HL-60 (cell line): ENCODE measurements at regions not wholly inside any gene's neighbourhood (a gene's known extent, or its start where the extent isn't known, plus 50 kb on each side); places are given as distances from the start of the nearest gene placed in this dataset.

Experiments
- DNase-seq, 2 experiments: peaks; one replicate each; pipeline ENCODE4 v3.0.0-alpha.2; 2010 to 2020; ENCODE audit warnings: low read depth in 1 of 2, low spot score in 1 of 2
- H3K27ac ChIP-seq: fragments of 250-450 bp; sonication (Bioruptor Pico); replicated peaks from 2 replicates; pipeline ENCODE4 v1.5.1; 2020; ENCODE audit warnings: mild to moderate bottlenecking, moderate library complexity
- H3K27me3 ChIP-seq: fragments of 250-450 bp; sonication (Bioruptor Pico); 2 replicates; pipeline ENCODE4 v1.5.1; 2021; ENCODE audit warnings: mild to moderate bottlenecking, moderate library complexity; ENCODE audit not compliant: insufficient read depth, poor library complexity, severe bottlenecking
- H3K4me3 ChIP-seq: replicated peaks from 2 replicates; pipeline ENCODE4 v1.5.1; 2011; ENCODE audit warnings: mild to moderate bottlenecking, control low read depth, low read length; ENCODE audit not compliant: insufficient read depth
- CTCF ChIP-seq: IDR thresholded peaks from one replicate; pipeline ENCODE4 v1.5.1; 2011; ENCODE audit warnings: low read length, control low read depth, inconsistent platforms; ENCODE audit not compliant: insufficient read depth
- GABPA ChIP-seq: IDR thresholded peaks from 2 replicates; pipeline ENCODE4 v1.6.1; 2012; ENCODE audit warnings: low read depth
- POLR2AphosphoS5 ChIP-seq: IDR thresholded peaks from 2 replicates; pipeline ENCODE4 v1.6.1; 2012; ENCODE audit warnings: low read depth
- REST ChIP-seq: IDR thresholded peaks from 2 replicates; pipeline ENCODE4 v1.6.1; 2012; ENCODE audit warnings: low read depth; ENCODE audit not compliant: insufficient replicate concordance
- SPI1 ChIP-seq: IDR thresholded peaks from 2 replicates; pipeline ENCODE4 v1.6.1; 2012; ENCODE audit warnings: low read depth, mild to moderate bottlenecking, borderline replicate concordance

GRCh38 chr3:177513815-177514610 lies 316.7 kb upstream of the TBL1XR1 start:
- H3K4me3 ChIP-seq = no peak overlapping the region
- no peak for DNase-seq
- H3K27ac ChIP-seq = no peak overlapping the region
- H3K27me3 ChIP-seq = no peaks in the 10 kb centered on the region
- no peak for TF ChIP-seq SPI1
- TF ChIP-seq GABPA = no peak
- TF ChIP-seq CTCF = no peak
- TF ChIP-seq REST = no peak
- no peak for TF ChIP-seq POLR2AphosphoS5

GRCh38 chr3:177514611-177515499 lies 317.6 kb upstream of the TBL1XR1 start:
- Histone ChIP-seq H3K27ac (no peak overlapping the region), H3K4me3 (no peak overlapping the region), H3K27me3 (no peaks in the 10 kb centered on the region)
- no peak for DNase-seq
- TF ChIP-seq POLR2AphosphoS5 = no peak
- no peak for TF ChIP-seq SPI1
- no peak for TF ChIP-seq REST
- TF ChIP-seq CTCF = no peak
- TF ChIP-seq GABPA = no peak

GRCh38 chr3:177515786-177516157 lies 318.5 kb upstream of the TBL1XR1 start:
- TF ChIP-seq REST (no peak), CTCF (no peak), POLR2AphosphoS5 (no peak), GABPA (no peak), SPI1 (no peak)
- no peak for DNase-seq
- Histone ChIP-seq H3K27ac (no peak overlapping the region), H3K27me3 (no peaks in the 10 kb centered on the region), H3K4me3 (no peak overlapping the region)
